ENCODE measurements at regions not wholly inside any gene's neighbourhood (a gene's known extent, or its start where the extent isn't known, plus 50 kb on each side); places are given as distances from the start of the nearest gene placed in this dataset.
A peak's percentile ranks its signal among the peaks of the same experiment; 100 is the strongest.

- no peak overlapping the region for H3K4me3 ChIP-seq (ENCODE audit: low read depth, low read length)
- CTCF ChIA-PET = no interaction called here
- no peak for TF ChIP-seq CTCF (IDR thresholded peaks at IDR 0.05; ENCODE audit: insufficient read depth, low read length, missing control alignments)
- peak; percentile 23 for DNase-seq (ENCODE audit: low read depth, low spot score)
- POLR2A ChIA-PET = no interaction called here
Observed at GRCh38 chr1:194167956-194168640, 981.7 kb upstream of the B3GALT2 start.

GRCh38 chr1:194164755-194165154 lies 978.3 kb upstream of the B3GALT2 start:
- POLR2A ChIA-PET = no interaction called here
- H3K4me3 ChIP-seq (ENCODE audit: low read depth, low read length) = no peak overlapping the region
- no peak for DNase-seq (ENCODE audit: low read depth, low spot score)
- no peak for TF ChIP-seq CTCF (IDR thresholded peaks at IDR 0.05; ENCODE audit: insufficient read depth, low read length, missing control alignments)
- CTCF ChIA-PET = no interaction called here

GRCh38 chr1:194161591-194161990 lies 975.2 kb upstream of the B3GALT2 start:
- no peak overlapping the region for H3K4me3 ChIP-seq (ENCODE audit: low read depth, low read length)
- TF ChIP-seq CTCF (IDR thresholded peaks at IDR 0.05; ENCODE audit: insufficient read depth, low read length, missing control alignments) = no peak
- ChIA-PET POLR2A (no interaction called here), CTCF (no interaction called here)
- DNase-seq (ENCODE audit: low read depth, low spot score) = no peak

- no peak overlapping the region for H3K4me3 ChIP-seq (ENCODE audit: low read depth, low read length)
- POLR2A ChIA-PET = no interaction called here
- DNase-seq (ENCODE audit: low read depth, low spot score) = no peak
- TF ChIP-seq CTCF (IDR thresholded peaks at IDR 0.05; ENCODE audit: insufficient read depth, low read length, missing control alignments) = no peak
- CTCF ChIA-PET = no interaction called here
Observed at GRCh38 chr1:194159941-194160340, 973.5 kb upstream of the B3GALT2 start.

GRCh38 chr1:194155962-194156361 lies 969.5 kb upstream of the B3GALT2 start:
- no peak overlapping the region for H3K4me3 ChIP-seq (ENCODE audit: low read depth, low read length)
- CTCF ChIA-PET = no interaction called here
- POLR2A ChIA-PET = no interaction called here
- no peak for DNase-seq (ENCODE audit: low read depth, low spot score)
- no peak for TF ChIP-seq CTCF (IDR thresholded peaks at IDR 0.05; ENCODE audit: insufficient read depth, low read length, missing control alignments)

GRCh38 chr1:194151056-194151455 lies 964.6 kb upstream of the B3GALT2 start:
- no peak for DNase-seq (ENCODE audit: low read depth, low spot score)
- TF ChIP-seq CTCF (IDR thresholded peaks at IDR 0.05; ENCODE audit: insufficient read depth, low read length, missing control alignments) = no peak
- no peak overlapping the region for H3K4me3 ChIP-seq (ENCODE audit: low read depth, low read length)
- CTCF ChIA-PET = no interaction called here
- POLR2A ChIA-PET = no interaction called here

Measured in AG04449 (cell line).